OCI-LY7 (cell line): ENCODE measurements at regions not wholly inside any gene's neighbourhood (a gene's known extent, or its start where the extent isn't known, plus 50 kb on each side); places are given as distances from the start of the nearest gene placed in this dataset.

Experiments
- EZH2phosphoT487 ChIP-seq: fragments of 200-600 bp; sonication (generic); IDR thresholded peaks from 2 replicates; pipeline ENCODE4 v1.6.1; 2018; ENCODE audit warnings: low read depth, borderline replicate concordance, mild to moderate bottlenecking, mixed run types, antibody characterized with exemption, low read length, moderate library complexity, mixed read lengths
- TF ChIP-seq, protein P1 (sequence below): fragments of 200-600 bp; sonication (generic); conservative IDR thresholded peaks from 2 replicates; pipeline ENCODE4 v1.5.1; 2014; ENCODE audit warnings: mild to moderate bottlenecking, antibody characterized with exemption, low read length, moderate library complexity, mixed read lengths

DNA sequence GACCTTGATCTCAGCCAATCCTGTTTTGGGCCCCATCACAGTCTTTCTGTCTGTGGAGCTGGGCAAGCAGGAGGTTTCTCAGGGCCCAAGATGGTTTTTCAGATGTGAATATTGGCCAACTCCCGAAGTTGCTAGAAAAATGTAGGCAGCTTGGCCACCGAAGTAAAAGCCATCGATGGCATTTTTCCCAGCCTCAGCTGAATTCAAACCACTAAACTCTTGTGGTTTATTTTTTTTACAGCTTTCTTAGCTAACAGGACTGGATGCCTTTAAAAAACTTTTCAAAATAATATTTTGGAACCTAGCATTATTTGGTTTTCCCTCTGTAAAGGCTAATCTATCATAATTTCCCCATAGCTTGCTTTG lies 102.5 kb upstream of the ERCC6L2 start:
- TF ChIP-seq, protein P1, sequence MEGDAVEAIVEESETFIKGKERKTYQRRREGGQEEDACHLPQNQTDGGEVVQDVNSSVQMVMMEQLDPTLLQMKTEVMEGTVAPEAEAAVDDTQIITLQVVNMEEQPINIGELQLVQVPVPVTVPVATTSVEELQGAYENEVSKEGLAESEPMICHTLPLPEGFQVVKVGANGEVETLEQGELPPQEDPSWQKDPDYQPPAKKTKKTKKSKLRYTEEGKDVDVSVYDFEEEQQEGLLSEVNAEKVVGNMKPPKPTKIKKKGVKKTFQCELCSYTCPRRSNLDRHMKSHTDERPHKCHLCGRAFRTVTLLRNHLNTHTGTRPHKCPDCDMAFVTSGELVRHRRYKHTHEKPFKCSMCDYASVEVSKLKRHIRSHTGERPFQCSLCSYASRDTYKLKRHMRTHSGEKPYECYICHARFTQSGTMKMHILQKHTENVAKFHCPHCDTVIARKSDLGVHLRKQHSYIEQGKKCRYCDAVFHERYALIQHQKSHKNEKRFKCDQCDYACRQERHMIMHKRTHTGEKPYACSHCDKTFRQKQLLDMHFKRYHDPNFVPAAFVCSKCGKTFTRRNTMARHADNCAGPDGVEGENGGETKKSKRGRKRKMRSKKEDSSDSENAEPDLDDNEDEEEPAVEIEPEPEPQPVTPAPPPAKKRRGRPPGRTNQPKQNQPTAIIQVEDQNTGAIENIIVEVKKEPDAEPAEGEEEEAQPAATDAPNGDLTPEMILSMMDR = no peak
- no peak for TF ChIP-seq EZH2phosphoT487
